VCaP (cell line): ENCODE measurements at regions not wholly inside any gene's neighbourhood (a gene's known extent, or its start where the extent isn't known, plus 50 kb on each side); places are given as distances from the start of the nearest gene placed in this dataset.

Experiments used
- H3K27ac ChIP-seq: fragments of 450-650 bp; 2 replicates; pipeline ENCODE4 v1.5.1; 2017
- TF ChIP-seq, protein P1 (sequence below): fragments of 450-650 bp; conservative IDR thresholded peaks from 2 replicates; pipeline ENCODE4 v1.5.1; 2017; ENCODE audit warnings: mild to moderate bottlenecking, moderate library complexity

DNA sequence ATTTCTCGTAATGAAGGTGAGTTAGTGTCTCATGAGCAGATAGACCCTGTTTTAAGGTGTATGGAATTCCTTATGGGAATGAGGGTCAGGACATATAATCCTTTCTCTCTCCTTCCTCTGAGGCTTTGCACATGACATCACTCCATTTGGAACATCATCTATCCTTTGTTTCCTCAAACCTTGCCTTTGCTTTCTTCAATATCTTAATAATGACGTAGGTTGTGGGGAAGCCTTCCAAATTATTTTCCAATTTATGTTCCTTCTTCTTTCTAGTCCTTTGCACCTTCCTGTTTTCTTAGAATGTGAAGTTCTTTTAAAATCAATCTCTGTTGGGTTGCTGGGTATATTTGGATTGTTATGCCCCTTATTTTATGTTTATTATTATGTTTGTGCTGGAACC lies 502.9 kb upstream of the STXBP6 start:
- H3K27ac ChIP-seq, result no peak overlapping the region
- TF ChIP-seq, protein P1, sequence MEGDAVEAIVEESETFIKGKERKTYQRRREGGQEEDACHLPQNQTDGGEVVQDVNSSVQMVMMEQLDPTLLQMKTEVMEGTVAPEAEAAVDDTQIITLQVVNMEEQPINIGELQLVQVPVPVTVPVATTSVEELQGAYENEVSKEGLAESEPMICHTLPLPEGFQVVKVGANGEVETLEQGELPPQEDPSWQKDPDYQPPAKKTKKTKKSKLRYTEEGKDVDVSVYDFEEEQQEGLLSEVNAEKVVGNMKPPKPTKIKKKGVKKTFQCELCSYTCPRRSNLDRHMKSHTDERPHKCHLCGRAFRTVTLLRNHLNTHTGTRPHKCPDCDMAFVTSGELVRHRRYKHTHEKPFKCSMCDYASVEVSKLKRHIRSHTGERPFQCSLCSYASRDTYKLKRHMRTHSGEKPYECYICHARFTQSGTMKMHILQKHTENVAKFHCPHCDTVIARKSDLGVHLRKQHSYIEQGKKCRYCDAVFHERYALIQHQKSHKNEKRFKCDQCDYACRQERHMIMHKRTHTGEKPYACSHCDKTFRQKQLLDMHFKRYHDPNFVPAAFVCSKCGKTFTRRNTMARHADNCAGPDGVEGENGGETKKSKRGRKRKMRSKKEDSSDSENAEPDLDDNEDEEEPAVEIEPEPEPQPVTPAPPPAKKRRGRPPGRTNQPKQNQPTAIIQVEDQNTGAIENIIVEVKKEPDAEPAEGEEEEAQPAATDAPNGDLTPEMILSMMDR, result no peak

- H3K27ac ChIP-seq, result no peak overlapping the region
- TF ChIP-seq, protein P1, result no peak
These were observed 501.7 kb upstream of the STXBP6 start for GRCh38 chr14:25551674-25552073.

DNA sequence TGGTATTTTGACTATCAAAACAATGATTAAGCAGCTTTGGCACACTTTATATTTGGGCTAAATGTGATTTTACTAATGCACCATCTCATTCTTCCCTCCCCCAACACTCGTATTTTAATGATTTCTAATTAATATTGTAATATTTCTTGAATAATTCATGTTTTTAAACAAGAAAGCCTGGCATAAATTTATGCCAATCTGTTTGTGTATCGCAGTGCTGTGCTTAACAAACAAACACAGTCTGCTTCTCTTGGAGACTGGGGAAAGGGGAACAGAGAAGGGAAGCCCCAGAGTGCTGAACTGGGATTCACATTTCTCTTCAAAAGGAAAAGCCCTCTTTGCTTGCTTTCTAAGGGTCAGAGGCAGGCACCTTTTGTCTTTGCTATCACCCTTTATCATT lies 496.9 kb upstream of the STXBP6 start:
- TF ChIP-seq, protein P1, result no peak
- H3K27ac ChIP-seq, result no peak overlapping the region

GRCh38 chr14:25537846-25538455 lies 488.0 kb upstream of the STXBP6 start:
- no peak overlapping the region for H3K27ac ChIP-seq
- TF ChIP-seq, protein P1, result peak; percentile 91

DNA sequence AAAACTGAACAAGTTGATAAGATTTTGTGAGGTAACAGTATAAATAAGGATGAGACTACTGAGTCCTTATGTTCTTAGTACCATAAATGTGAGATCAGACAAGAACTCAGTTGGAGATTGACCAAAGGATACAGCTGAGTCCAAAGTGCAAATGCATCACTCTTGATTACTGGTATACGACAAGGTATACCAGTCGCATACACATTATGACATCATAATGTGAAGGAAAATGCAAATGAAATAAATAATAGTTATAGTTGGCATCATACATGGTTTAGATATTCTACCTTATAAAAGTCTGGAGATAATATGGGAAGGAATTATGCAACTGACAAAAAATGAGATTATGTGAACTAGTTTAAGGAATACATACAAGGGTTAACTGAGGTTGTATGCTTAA lies 476.3 kb upstream of the STXBP6 start:
- H3K27ac ChIP-seq, result no peak overlapping the region
- TF ChIP-seq, protein P1, result no peak

DNA sequence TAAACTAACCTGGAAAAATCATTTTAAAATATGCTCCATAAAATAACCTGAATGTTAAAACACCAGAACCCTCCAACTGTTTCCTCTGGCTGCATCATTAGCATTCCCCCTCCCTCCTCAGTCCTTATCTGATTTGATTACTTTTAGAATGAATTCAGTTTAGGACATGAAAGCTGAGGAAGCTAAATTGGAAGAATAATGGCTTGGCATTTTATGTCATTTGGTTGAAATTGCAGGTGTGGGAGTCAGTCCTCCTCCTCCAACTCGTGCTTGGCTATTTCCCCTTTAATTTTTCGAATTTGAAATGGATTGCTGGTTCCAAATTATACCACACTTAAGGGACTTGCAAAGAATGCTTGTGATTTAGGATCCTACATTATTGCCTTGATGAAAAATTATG lies 473.0 kb upstream of the STXBP6 start:
- TF ChIP-seq, protein P1, result no peak

DNA sequence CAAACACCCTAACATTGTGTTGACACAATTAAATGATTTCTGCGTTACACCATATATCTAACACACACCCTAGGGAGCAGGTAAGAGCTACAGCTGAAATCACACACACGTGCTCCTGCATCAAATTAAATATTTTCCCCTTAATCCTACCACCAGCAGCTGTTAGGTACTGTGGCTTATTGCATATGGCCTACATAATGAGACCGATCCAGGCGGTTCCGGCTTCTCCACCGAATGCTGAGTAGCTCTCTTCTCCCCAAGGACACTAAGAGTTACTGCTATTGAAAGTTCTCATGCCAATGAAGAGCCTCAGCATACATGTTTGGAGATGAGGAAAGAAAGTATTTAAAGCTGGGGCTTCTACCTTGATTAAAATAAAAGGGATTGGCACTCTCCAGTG lies 472.2 kb upstream of the STXBP6 start:
- peak overlapping the region; percentile 82 for H3K27ac ChIP-seq
- TF ChIP-seq, protein P1, result no peak

More for the DNA sequence above, 473.0 kb upstream of the STXBP6 start:
- H3K27ac ChIP-seq, result peak overlapping the region; percentile 82
